Right forelimb (tissue), 1 donor: ENCODE measurements at regions not wholly inside any gene's neighbourhood (a gene's known extent, or its start where the extent isn't known, plus 50 kb on each side); places are given as distances from the start of the nearest gene placed in this dataset.

ENCODE experiments used
- DNase-seq: peaks from one replicate; pipeline ENCODE4 v3.0.0-alpha.2; 2018

DNA sequence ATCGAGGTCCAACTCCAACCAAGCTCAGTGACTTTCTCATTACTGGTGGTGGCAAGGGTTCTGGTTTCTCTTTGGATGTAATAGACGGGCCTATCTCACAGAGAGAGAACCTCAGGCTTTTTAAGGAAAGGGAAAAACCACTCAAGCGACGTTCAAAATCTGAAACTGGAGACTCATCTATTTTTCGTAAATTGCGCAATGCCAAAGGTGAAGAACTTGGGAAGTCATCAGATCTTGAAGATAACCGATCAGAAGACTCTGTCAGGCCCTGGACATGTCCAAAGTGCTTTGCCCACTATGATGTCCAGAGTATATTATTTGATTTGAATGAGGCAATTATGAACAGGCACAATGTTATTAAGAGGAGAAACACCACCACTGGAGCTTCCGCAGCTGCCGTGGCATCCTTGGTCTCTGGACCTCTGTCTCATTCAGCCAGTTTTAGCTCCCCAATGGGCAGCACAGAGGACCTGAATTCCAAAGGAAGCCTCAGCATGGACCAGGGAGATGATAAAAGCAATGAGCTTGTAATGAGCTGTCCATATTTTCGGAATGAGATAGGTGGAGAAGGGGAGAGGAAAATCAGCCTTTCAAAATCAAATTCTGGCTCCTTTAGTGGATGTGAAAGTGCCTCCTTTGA is 343.5 kb upstream of the RGS6 start:
- DNase-seq: no peak

DNA sequence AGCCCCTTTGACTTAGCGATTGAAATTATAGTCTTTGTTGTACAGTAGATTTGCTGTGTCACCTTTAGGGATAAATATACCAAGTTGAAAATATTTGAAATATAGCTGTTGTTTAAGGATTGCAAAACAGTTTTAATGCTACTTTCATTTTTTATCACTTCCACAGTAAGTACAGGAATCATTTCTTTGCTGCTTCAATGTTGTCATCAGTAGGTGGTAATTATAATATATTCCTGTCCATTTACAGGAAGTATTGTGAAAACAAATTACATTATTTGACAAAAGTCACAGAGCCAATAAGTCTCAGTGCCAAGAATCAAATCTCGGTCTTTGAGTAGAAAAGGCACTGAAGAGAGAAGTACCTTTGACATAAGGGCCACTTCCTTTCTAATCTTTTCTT is 342.6 kb upstream of the RGS6 start:
- DNase-seq: no peak

DNA sequence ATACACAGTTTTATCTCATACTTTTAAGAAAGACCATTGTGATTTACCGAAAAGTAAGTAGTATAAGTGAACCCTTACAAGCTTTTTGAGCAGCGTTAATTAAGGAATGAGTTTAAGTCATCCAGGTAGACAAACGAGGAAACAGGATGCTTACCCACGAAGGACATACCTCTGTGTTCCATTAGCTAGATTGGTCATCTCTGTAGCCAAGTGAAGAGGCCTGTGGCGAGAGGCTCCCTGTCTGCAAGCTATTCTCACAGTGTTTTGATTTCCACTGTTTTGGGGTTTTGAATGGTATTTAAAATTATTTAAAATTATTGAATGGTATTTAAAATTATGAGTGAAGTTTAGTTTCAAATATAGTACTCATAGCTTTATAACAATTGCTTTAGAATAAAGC is 342.1 kb upstream of the RGS6 start:
- no peak for DNase-seq

DNA sequence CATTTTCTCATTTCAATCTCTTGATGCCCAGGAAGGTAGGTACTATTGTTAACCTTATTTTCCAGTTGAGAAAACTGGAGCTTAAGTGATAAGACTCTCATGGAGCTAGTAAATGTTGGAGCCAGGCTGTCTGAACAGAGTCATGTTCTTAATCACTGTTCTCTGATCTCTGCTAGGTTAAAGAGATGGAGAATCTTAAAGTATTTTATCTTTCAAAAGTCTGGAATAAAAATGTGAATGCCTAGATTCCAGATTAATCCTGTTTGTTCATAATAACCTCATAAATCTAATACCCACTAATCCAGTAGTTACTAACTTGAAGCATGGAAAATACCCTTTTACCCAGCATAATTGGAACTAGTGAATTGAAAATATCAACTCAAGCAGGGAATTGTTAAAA is 341.0 kb upstream of the RGS6 start:
- no peak for DNase-seq

DNA sequence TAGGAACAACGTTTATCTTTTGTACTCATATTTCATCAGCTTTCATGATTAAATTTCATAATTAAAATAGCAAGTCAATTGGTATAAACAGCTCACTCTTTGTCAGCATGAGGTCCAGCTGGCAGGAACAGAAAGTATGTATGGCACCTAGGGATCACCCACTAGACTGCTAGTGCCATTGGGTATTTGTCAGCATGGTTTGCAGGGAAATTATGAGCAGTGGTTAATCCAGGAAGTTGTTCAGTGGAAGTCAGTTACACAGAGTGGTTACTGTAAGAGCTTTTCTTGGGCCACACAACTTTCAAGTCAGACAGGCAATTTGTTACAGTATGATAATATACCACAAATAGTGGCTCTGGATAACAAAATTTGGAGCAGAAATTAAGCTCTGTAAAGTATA is 340.3 kb upstream of the RGS6 start:
- DNase-seq: no peak

DNA sequence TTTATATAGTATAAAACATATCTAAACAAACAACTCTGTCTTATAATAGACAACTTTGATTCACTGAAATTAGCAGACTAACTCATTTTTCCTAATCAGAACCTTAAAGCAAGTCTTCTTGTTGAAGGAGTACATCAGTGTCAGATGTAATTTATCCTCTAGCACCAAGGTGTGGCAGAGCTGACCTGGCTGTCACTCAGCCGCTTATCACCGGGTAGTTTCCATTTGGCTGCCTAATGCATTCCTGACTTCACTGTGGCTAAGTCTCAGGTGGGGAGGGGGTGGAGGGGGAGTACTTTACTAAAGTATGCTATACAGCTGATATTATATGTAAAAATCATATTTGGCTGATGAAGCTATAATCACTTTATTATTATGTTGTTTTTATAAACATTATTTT is 339.9 kb upstream of the RGS6 start:
- DNase-seq: no peak

DNA sequence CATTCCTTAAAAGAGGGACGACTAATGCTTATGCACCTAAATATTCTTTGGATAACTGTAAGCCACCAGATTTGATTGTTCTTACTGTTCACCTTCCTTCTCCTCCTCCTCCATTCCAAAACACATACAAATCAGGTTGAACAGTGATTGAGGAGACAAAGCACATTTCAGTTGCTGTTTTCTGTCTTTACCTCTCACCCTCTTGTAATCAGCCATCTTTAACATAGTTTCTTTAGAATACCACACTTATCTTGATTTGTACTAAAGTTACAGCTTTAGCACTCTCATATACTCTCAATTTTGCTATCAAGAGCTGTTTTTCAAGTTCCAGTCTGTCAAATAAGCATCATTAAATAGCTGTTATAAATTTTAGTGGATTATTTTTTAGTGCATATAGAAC is 338.3 kb upstream of the RGS6 start:
- no peak for DNase-seq

DNA sequence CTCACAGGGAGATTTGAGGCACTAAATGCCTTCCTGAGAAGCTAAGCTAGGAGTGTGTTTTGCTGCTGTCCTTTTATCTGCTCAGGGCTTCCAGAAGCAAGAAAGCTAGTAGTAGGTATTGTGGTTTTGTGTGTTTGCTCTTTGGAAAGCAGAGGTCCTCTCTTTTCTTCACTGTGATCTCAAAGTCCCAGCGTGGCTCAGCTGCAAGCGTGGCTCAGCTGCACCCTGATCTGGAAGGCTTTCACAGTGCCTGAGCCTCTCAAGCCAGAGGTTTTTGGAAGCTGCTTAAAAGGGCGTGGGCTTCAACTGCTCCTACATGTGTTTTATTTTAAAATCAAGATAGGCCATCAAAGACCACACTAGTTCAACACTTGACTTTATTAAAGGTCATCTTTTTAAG is 337.4 kb upstream of the RGS6 start:
- no peak for DNase-seq

DNA sequence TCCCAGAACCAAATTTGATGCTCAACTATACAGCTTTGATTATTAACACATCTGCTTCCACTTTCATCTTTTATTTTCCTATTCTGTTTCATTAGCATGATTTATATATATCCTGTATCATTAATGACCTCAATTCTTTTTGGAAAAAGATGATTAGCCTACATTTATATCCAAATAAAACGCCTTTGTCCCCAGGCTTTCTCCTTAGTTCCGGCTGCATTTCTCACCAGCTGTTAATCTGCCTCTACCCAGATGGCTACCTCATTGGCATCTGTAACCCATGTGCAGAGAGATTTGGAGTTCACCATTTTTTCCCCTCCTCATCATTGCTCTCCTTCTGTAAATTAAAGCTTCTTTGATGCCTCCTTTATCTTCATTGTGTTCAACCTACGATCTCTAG is 336.8 kb upstream of the RGS6 start:
- no peak for DNase-seq

DNA sequence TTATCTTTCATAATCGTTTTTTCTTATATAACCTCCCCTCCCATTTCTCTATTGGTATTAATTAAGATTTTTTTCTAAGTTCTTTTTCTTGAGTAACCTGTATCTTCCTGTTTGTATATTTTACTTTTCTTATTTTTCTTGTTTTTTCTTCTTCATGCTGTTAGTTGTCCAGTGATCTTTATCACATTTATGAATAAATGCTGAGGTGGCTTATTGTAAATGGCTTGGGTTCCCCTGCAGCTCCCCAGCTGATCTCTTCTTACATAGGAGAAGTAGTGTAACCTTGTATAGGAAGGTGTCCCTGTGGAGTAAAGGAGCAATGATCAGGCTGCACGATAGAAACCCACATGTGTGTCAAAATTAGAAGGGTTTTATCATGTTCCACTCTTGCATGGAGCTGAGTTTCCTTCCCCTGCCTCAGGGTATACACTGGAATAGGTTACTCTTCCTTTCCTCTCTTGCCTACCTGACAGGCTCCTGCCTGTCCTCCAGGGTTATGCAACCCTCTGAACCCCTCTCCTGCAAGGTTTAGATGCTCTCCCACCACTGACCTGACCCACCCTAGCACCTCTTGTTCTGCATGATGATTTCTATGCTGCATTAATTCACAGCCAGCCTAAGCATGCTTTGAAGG is 334.8 kb upstream of the RGS6 start:
- DNase-seq: no peak

DNA sequence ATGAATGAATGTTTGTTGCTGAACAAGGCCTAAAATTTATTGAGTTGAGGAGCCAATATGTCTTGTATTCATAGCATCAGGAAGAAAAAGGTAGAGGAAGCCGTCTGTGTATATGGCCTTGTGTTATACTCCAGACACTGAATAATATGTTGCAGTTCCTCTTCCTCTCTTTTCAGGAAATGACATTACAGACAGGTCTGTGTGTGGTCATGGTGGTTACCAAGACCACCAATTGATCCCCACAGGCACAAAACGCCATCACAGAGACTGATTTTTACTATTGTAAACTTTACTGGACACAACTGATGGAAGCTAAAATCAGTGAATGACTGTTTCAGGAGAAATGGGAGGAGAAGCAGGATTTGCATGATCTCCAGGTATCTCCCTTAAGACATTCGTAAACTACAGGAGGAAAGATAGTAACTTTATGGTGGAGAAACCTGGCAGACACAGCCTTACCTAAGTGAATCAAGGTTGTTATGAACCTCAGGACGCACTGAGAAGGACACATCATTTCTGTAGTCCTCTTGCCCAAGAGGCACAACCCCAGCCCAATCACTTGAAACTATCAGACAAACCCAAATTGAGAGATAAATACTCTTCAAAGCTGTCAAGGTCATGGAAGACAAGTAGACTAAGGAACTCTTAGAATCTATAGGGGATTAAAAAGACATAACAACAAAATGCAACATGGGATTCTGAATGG is 334.1 kb upstream of the RGS6 start:
- no peak for DNase-seq

DNA sequence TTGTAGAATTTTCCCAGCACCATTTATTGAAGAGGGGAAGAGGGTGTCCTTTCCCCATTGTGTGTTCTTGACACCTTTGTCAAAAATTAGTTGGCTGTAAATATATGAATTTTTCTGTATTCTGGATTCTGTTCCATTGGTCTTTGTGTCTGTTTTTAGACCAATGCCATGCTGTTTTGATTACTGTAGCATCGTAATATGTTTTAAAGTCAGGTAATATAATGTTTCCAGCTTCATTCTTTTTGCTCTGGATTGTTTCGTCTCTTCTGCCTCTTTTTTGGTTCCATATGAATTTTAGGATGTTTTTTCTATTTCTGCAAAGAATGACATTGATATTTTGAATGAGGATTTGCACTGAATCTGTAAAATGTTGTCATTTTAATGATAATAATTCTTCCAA is 331.9 kb upstream of the RGS6 start:
- DNase-seq: no peak

DNA sequence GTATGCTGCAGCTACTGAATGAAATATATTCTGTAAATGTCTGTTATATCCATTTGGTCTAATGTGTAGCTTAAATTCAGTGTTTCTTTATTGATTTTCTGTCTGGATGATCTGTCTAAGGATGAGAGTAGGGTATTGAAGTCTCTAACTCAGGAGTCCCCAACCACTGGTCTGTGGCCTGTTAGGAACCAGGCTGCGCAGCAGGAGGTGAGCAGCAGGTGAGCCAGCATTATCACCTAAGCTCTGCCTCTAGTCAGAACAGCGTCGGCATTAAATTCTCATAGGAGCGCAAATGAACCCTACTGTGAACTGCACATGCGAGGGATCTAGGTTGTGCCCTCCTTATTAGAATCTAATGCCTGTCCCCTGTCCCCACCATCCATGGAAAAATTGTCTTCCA is 329.7 kb upstream of the RGS6 start:
- no peak for DNase-seq

DNA sequence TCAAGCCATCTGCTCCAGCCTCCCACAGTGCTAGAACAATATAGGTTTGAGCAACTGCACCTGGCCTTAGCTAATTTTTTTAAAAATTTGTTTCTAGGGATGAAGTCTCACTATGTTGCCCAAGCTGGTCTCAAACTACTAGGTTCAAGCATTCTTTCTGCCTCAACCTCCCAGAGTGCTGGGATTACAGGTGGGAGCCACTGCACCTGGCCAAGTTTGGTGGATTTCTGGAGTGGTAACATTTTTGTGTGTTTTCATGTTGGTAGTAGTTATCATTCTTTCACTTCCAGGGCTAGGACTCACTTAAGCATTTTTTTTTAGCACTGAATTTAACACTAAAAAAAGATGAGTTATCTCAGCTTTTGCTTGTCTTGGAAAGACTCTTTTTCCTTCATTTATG is 328.0 kb upstream of the RGS6 start:
- no peak for DNase-seq

DNA sequence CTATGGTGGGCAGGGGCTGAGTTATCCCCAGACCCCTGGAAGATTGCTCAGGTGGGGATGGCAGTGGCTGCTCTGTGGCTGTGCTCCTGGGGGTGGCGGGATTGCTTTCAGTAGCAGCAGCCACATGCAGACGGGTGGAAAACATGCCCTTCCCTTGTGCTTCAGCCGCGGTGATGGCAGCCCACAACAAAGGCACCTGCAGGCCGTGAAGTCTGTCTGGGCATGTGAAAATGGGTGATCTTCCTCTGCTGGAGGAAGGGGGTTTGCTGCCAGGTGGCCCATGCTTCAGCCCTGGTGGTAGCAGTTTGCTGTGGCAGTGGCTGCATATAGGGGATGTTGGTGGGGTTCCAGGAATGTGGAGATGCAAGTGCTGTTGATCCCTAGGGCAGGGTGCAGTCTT is 326.2 kb upstream of the RGS6 start:
- DNase-seq: no peak

DNA sequence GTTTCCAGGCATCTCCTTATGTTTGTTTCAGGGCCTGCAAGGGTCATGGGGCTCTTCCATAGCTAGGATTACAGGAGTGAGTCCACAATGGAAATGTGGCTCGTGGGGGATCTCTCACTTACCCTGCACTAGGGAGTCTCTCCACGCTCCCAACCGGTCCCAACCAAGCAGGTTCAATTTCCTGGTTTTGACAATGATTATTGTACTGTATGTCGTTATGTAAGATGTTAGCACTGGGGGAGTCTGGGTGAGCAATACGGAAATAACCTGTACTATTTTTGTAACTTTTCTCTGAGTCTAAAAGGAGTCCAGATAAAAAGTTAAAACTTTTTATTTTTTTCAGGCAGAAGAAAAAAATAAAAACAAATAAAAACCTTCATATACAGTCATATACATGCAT is 325.7 kb upstream of the RGS6 start:
- DNase-seq: no peak

DNA sequence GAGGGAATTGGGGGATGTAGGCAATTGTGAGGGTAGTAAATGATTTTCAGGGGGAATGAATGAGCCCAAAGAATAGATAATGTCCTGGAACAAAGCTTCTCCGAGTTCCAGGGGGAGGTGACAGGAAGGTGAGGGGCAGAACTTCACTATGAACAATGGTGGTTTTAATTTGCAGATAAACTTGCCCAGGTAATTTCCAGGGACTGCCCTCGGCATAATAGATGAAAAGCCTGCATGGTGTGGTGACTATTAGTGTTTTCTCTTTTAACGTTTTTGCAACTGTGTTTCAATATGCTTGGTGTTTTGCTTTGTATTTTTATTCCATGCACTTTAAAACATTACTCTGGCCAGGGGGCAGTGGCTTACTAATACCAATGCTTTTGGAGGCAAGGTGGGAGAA is 325.2 kb upstream of the RGS6 start:
- no peak for DNase-seq

DNA sequence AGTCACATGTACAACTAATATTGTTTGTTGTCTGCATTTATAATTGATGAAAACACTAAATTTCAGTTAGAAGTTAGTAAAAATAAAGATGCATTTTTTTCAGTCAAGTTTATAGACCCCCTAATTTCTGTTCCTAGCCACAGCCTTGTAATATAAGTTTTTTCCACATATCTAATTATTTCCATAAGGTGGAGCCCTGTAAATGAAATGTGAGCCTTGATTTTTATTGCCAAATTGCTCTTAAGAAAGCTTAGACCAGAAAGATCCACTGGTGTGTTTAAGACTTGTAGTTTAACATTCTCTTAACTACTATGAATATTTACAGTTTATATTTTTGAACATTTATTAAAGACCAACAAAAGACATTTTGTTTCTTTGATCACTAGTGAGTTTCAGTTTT is 322.1 kb upstream of the RGS6 start:
- DNase-seq: no peak

DNA sequence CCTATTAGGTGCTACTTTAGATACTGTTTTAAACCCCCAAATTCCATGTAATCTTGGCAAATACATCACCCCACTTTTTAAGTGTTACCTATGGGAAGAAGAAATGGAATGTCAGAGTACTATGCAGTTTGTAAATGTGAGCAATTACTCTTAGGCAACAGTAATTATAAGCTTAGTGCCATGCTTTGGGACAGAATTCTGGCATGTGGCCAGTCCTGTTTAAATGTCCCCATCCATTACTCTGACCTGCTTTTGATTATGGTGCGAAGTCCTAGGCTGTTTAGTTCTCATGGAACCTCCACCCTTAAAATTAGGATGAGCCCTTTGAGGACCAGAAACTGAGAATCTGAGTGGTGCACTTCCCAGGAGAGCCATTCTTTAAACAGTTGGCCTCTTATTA is 321.4 kb upstream of the RGS6 start:
- no peak for DNase-seq

DNA sequence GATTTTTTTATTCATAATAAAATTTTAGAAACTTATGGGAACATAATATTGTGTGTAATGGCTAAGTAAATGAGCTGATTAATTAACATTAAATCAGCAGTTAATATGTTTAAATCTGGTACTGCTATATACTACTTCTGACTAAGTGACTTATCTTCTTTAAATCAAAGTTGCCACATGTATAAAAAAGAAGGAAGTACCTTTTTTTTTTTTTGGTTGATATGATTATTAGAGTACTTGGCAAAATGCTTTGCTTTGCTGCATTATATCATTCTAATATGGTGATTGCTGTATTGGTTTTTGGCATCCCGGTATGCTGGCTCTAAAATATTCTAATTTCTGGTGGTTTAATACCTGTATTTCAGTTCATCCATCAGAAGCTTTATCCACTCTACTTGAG is 319.1 kb upstream of the RGS6 start:
- DNase-seq: no peak

DNA sequence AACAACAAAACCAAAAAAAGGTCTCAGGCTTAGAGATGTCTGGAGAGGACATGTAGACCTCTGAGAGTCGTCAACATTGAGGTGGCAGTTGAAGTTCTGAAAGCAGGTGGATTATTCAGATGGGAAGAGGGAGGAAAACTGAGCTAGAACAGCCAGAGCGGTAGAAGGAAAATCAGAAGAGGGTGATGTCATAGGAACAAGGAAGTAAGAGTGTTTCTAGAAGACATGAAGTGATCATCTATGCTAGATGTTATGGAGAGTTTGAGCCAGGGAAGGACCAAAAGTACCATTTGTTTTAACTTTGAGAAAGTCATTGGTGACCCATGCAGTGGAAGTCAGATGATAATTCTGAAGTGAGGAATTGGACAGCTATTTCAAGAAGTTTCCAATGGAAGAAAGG is 316.2 kb upstream of the RGS6 start:
- no peak for DNase-seq

DNA sequence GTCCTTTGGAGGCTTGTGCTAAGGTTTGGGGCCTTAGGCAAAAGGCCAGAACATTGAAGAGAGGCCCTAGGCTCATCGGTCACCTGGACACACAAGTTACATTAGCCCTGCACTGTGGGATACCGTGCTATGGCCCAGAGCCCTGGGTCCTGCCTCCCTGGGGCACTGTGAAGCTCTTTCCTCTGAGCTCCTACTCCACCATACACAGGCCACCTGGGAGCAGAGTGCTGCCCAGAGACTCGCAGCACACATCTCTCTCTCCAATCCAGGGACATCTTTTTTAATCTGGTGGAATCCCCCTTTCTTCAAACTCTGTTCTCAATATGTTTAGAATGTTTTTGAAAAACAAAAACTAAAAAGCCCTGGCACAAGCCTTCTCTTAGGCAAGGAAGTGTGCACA is 314.2 kb upstream of the RGS6 start:
- DNase-seq: no peak

DNA sequence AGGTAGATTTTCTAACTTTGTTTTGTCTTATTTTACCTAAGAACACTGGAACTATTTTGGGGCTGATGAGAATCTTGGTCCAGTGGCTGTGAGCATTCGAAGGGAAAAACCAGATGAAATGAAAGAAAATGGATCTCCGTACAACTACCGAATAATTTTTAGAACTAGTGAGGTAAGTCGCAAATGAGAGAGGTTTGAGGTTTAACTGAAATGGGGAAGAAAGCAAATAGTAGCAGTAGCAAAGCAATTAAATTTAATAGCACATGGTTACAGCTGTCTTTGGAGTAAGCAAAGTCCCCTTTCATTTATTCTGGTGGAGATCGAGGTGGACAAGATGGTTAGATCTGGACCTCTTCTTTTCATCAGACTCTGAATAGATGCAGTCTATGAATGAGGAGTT is 313.5 kb upstream of the RGS6 start:
- no peak for DNase-seq

DNA sequence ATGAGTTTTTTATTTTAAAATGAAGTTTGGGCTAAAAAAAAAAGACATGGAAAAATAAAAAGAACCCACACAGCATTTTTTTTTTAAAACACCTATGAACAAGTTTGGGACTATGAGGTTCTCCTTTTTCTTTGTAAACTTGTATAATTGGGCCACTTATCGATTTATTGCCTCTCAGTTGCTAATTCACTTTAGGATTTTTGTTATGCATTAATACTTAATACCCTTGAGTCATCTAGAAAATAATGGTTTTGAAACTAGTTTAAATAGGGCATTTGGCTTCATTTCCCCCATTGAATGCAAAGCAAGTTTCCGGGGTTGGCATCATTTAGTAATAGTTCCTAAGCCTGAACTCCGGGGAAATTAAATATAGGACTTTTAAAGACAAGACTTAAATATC is 312.8 kb upstream of the RGS6 start:
- DNase-seq: no peak

DNA sequence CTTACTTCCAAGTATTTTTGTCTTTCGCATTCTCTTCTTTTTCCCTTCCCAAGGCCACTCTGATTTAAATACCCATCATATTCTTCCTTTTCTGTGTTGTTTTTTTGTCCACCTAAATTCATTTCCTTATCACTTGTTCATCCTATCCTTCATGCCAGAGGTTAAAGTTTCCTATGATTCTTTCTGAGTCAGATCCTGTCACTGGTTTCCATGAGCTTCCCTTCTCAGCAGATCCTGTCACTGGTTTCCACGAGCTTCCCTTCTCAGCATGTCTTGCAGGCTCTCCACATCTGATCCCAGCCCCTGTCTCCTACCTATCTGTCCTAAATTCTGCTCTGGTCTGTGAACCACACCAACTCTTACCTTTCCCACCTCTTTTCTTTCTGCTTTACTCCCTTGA is 311.8 kb upstream of the RGS6 start:
- no peak for DNase-seq
